Epithelial cell of esophagus (primary cell): ENCODE measurements at regions not wholly inside any gene's neighbourhood (a gene's known extent, or its start where the extent isn't known, plus 50 kb on each side); places are given as distances from the start of the nearest gene placed in this dataset.

Experiments used
- DNase-seq: peaks from one replicate; pipeline ENCODE4 v3.0.0; 2010; ENCODE audit warnings: low read depth
- H3K4me3 ChIP-seq: 2 replicates; pipeline ENCODE4 v1.5.1; 2011; ENCODE audit warnings: mild to moderate bottlenecking, low read length, control low read depth
- TF ChIP-seq, protein P1 (sequence below): IDR thresholded peaks from 2 replicates; pipeline ENCODE4 v1.5.1; 2011; ENCODE audit warnings: low read depth, mild to moderate bottlenecking, low read length, control low read depth, inconsistent platforms; ENCODE audit not compliant: insufficient read depth; ENCODE audit errors: missing control alignments

DNA sequence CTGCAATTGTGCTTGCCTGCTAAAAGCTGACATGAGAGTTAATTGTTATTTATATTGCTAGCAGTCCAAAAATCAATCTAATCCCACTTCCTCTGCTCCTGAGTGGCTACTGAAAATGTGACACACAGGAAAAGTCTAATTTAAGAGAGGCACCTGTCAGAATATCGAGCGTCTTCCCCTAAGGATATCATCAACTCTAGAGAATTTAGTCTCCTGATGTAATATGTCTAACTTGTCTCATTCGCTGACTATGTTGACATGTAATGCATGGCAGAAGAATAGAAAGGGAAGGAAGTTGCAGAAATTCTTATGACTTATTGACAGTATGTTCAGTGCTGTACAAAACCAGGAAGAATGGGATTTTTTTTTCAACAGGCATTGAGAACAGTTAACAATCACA, 893.4 kb upstream of the CDH8 start:
- no peak overlapping the region for H3K4me3 ChIP-seq
- DNase-seq, result no peak
- TF ChIP-seq, protein P1, sequence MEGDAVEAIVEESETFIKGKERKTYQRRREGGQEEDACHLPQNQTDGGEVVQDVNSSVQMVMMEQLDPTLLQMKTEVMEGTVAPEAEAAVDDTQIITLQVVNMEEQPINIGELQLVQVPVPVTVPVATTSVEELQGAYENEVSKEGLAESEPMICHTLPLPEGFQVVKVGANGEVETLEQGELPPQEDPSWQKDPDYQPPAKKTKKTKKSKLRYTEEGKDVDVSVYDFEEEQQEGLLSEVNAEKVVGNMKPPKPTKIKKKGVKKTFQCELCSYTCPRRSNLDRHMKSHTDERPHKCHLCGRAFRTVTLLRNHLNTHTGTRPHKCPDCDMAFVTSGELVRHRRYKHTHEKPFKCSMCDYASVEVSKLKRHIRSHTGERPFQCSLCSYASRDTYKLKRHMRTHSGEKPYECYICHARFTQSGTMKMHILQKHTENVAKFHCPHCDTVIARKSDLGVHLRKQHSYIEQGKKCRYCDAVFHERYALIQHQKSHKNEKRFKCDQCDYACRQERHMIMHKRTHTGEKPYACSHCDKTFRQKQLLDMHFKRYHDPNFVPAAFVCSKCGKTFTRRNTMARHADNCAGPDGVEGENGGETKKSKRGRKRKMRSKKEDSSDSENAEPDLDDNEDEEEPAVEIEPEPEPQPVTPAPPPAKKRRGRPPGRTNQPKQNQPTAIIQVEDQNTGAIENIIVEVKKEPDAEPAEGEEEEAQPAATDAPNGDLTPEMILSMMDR, result no peak

DNA sequence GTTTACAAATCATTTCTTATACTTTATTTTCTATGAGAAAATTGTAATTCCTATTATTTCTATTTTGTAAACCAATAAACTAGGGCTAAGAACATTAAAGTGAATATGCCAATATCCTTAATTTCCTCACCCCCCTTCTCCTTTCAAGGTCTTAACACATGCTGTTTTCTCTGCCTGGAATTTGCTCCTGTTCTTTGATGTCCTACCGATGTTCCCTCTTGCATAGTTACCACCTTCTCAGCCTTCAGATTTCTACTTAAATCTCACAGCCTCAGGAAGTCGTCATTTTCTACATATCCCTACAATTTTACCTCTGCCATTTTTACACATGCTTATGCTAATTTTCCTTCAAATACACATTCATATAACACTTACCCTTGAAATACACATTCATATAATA, 890.9 kb upstream of the CDH8 start:
- TF ChIP-seq, protein P1, result no peak
- no peak overlapping the region for H3K4me3 ChIP-seq
- no peak for DNase-seq

DNA sequence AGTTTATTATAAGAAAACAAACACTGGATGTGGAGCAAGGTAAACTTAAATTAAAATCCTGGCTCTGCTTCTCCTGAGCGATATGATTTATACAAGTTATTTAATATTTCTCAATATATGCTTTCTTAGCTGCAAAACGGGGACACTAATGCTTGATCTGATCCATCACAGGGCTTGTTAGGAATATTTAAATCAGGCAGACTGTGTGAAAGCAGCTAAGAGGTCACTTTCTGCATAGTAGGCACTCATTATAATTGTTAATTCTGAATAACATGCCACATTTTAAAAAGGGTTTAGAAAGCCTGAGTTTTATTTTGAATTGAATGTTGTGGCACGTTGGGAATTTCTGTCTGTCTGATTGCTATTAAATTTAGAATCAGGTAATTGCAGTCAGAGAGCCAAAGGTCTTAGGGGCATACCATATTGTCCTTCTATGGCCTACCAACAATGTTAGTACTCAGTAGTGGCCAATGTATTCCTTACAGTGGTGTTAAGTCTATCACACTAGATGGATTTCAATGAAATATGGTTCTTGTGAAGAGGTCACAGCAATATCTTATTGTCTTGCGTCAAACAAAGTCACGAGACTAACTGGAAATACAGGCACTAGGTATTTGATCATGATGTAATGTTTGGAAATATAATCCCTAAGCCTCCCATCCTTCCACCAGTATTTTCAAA, 890.0 kb upstream of the CDH8 start:
- TF ChIP-seq, protein P1, result no peak
- no peak for DNase-seq

DNA sequence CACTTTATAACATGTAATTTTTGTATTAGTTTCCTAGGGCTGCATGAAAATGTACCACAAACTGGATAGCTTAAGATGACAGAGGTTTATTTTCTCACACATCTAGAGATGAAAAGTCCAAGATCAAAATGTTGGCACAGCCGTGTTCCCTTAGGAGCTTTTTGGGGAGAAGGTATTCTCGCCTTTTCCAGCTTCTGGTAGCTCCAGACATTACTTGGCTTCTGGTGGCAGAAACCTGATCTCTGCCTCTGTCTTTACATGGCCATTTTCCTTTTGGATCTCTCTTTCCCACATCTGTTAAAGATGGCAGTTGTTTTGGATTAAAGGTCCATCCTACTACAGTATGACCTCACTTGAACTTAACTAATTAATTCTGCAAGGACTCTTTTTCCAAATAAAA, 885.7 kb upstream of the CDH8 start:
- no peak for DNase-seq
- no peak overlapping the region for H3K4me3 ChIP-seq
- TF ChIP-seq, protein P1, result no peak

More for the DNA sequence above, 890.0 kb upstream of the CDH8 start:
- no peak overlapping the region for H3K4me3 ChIP-seq

DNA sequence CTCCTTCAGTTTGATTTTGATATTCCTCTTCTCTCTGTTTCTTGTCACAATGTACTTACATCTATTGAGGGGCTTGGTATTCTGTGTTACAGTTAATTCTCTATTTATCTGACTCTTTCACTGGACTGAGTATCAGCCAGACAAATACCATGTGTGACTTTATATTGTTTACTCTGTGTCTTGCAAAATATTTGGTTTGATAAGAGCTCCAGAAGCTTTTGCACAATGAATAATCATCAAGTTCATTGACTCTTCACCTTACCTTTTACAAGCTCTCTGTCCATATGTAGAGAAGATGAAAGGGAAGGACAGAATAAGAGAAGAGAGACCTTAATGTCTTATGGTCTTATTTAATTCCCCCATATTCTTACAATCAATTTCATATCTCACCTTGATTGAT, 877.7 kb upstream of the CDH8 start:
- no peak overlapping the region for H3K4me3 ChIP-seq
- DNase-seq, result no peak
- TF ChIP-seq, protein P1, result no peak

DNA sequence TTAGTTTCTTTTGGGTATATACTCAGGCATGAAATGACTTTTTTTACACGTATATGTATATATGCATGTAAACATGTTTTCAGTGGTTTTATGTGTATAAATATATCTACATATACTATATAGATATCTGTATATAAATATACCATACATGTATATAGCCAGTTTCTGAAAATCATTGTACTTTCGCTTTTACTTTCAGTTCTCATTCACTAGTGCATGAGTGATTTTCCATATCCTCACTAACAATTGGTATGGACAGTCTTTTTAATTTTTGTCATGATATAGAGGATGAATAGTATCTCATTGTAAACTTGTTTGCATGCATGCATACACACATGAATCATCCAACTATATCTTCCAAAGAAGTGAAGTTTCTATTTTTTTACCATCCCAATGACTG, 877.1 kb upstream of the CDH8 start:
- TF ChIP-seq, protein P1, result no peak
- no peak overlapping the region for H3K4me3 ChIP-seq
- no peak for DNase-seq

DNA sequence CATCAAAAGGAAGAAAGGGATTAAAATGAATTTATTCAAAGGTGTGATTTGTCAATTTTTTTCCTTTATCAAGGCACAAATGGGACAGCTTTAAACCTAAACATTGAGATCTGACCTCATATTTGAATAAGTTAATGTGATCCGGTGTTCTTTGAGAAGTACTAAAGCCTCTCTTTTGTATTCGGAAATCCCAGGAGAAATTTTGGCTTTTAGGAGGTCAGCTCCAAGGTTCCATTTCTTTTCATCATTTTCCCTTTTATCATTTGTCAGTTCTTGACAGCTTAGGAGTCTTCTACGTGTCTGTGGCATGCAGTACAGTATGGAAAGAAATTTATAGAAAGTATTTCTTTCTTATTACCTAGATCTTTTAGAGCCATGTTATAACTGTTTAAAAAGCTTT, 873.4 kb upstream of the CDH8 start:
- no peak for DNase-seq
- TF ChIP-seq, protein P1, result no peak
- H3K4me3 ChIP-seq, result no peak overlapping the region
